HAP-1 (cell line): ENCODE measurements at regions not wholly inside any gene's neighbourhood (a gene's known extent, or its start where the extent isn't known, plus 50 kb on each side); places are given as distances from the start of the nearest gene placed in this dataset.

Experiments
- DNase-seq, 2 experiments: peaks; one replicate each; pipeline ENCODE4 v3.0.0-alpha.2; 2016 to 2020; ENCODE audit warnings: low spot score in 2 of 2
- H3K27me3 ChIP-seq: fragments of 250-450 bp; sonication (Bioruptor Pico); 2 replicates; pipeline ENCODE4 v1.5.1; 2020; ENCODE audit warnings: low read depth, mild to moderate bottlenecking, moderate library complexity
- H3K36me3 ChIP-seq: fragments of 250-450 bp; sonication (Bioruptor Pico); replicated peaks from 2 replicates; pipeline ENCODE4 v1.5.1; 2020; ENCODE audit warnings: mild to moderate bottlenecking
- H3K4me1 ChIP-seq: fragments of 250-450 bp; sonication (Bioruptor Pico); 2 replicates; pipeline ENCODE4 v1.5.1; 2020; ENCODE audit warnings: mild to moderate bottlenecking
- H3K4me3 ChIP-seq: fragments of 250-450 bp; sonication (Bioruptor Pico); 2 replicates; pipeline ENCODE4 v1.5.1; 2020; ENCODE audit warnings: mild to moderate bottlenecking, moderate library complexity
- H3K9me3 ChIP-seq: fragments of 250-450 bp; sonication (Bioruptor Pico); 2 replicates; pipeline ENCODE4 v1.5.1; 2020; ENCODE audit warnings: mild to moderate bottlenecking, moderate library complexity
- in situ Hi-C: fragments of 300-500 bp; cut with MboI; formaldehyde crosslinking; loops from 3 replicates; pipeline ENCODE4 v1.14.3; 2020; ENCODE audit warnings: low sequenced_read_pairs, inconsistent platforms, mixed read lengths

- in situ Hi-C loops: no loop called here
- Histone ChIP-seq H3K9me3 (no peaks in the 10 kb centered on the region), H3K27me3 (no peaks in the 10 kb centered on the region), H3K4me3 (no peak overlapping the region), H3K4me1 (no peaks in the 10 kb centered on the region), H3K36me3 (no peaks in the 10 kb centered on the region)
- DNase-seq: no peak
Measured at GRCh38 chr2:34985474-34985873, 1370.1 kb upstream of the CRIM1 start.

DNA sequence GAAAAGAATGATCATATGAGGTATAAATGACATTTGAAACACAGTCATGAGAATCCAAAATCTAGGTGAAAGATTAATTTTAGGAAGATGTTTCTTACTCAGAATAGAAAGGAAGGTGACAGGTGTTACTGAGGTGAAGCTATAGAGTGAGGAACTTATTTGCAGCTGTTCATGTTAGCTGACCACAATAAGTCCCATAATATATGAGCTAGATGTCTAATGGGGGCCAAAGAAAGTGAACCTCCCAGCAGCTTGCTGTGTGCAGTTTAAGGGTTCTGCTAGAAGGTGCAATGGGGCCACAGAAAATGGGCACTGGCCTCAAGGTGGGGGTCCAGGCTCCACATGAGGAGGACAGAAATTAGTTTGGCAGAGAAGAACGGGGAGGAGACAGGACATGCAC, 1374.9 kb upstream of the CRIM1 start:
- in situ Hi-C loops: no loop called here
- Histone ChIP-seq H3K9me3 (no peaks in the 10 kb centered on the region), H3K27me3 (no peaks in the 10 kb centered on the region), H3K4me3 (no peak overlapping the region), H3K4me1 (no peaks in the 10 kb centered on the region), H3K36me3 (no peaks in the 10 kb centered on the region)
- DNase-seq: no peak

GRCh38 chr2:34979148-34979547, 1376.4 kb upstream of the CRIM1 start:
- Histone ChIP-seq H3K4me3 (no peak overlapping the region), H3K36me3 (no peaks in the 10 kb centered on the region), H3K27me3 (no peaks in the 10 kb centered on the region), H3K4me1 (no peaks in the 10 kb centered on the region), H3K9me3 (no peaks in the 10 kb centered on the region)
- in situ Hi-C loops: no loop called here
- DNase-seq: no peak

DNA sequence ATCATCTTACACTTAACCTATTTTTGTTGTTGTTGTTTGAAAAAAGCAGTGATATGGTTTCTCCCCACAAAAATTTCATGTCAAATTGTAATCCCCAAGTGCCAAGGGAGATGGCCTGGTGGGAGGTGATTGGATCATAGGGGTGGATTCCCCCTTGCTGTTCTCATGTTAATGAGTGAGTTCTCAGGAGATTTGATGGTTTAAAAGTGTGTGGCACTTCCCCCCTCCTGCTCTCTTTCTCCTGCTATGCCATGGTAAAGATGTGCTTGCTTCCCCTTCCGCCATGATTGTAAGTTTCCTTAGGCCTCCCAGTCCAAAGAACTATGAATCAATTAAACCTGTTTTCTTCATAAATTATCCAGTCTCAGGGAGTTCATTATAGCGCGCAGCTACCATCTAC, 1362.7 kb upstream of the FAM98A start:
- no peaks in the 10 kb centered on the region for H3K27me3 ChIP-seq
- no peaks in the 10 kb centered on the region for H3K9me3 ChIP-seq
- no peaks in the 10 kb centered on the region for H3K4me1 ChIP-seq
- H3K36me3 ChIP-seq: no peaks in the 10 kb centered on the region
- in situ Hi-C loops: no loop called here
- no peak overlapping the region for H3K4me3 ChIP-seq
- DNase-seq: no peak

DNA sequence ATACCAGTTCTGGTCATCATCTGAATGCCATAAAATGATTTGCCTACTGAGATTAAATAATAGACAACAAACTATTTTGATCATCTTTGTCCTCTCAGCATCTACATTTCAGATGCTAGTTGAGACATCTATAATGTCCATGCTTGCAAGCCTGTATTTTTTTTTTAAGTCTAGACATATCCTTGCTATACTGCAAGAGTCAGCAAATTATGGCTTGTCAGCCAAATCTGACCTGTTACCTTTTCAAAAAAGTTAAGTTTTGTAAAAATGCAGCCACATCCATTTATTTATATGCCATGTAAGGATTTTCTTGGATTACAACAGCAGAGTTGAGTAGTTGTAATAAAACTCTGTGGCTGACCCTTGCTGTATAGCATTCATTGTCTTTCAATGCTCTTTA, 1355.7 kb upstream of the FAM98A start:
- in situ Hi-C loops: no loop called here

GRCh38 chr2:34950797-34951196, 1351.7 kb upstream of the FAM98A start:
- in situ Hi-C loops: no loop called here
- Histone ChIP-seq H3K4me3 (no peak overlapping the region), H3K36me3 (no peaks in the 10 kb centered on the region), H3K27me3 (no peaks in the 10 kb centered on the region), H3K9me3 (no peaks in the 10 kb centered on the region), H3K4me1 (no peaks in the 10 kb centered on the region)
- DNase-seq: no peak

More for the DNA sequence above, 1355.7 kb upstream of the FAM98A start:
- H3K9me3 ChIP-seq: no peaks in the 10 kb centered on the region
- no peaks in the 10 kb centered on the region for H3K27me3 ChIP-seq
- no peaks in the 10 kb centered on the region for H3K4me1 ChIP-seq
- H3K4me3 ChIP-seq: no peak overlapping the region
- no peak for DNase-seq
- H3K36me3 ChIP-seq: no peaks in the 10 kb centered on the region

DNA sequence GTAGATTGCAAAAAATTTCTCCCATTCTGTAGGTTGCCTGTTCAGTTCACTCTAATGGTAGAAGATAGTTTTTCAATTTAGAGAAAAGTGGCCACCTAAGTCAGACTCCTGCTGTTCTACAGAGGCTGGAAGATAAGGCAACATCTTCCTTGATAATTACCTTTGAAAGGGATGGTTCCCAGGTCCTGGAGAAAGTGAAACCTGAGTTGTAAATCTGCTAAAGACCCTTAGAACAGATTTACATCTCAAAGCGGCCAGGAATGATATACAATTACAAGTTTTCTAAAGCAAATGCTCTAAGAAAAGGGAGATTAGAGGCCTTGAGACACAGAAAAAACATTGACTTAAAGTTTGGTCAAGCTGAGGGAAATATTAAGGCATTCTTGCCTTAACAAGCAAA, 1350.2 kb upstream of the FAM98A start:
- in situ Hi-C loops: no loop called here
- H3K36me3 ChIP-seq: no peaks in the 10 kb centered on the region
- no peaks in the 10 kb centered on the region for H3K27me3 ChIP-seq
- no peaks in the 10 kb centered on the region for H3K4me1 ChIP-seq
- no peaks in the 10 kb centered on the region for H3K9me3 ChIP-seq
- H3K4me3 ChIP-seq: no peak overlapping the region
- no peak for DNase-seq

GRCh38 chr2:34936089-34936488, 1337.0 kb upstream of the FAM98A start:
- Histone ChIP-seq H3K9me3 (no peaks in the 10 kb centered on the region), H3K27me3 (no peaks in the 10 kb centered on the region), H3K4me1 (no peaks in the 10 kb centered on the region), H3K36me3 (no peaks in the 10 kb centered on the region), H3K4me3 (no peak overlapping the region)
- in situ Hi-C loops: no loop called here
- no peak for DNase-seq

DNA sequence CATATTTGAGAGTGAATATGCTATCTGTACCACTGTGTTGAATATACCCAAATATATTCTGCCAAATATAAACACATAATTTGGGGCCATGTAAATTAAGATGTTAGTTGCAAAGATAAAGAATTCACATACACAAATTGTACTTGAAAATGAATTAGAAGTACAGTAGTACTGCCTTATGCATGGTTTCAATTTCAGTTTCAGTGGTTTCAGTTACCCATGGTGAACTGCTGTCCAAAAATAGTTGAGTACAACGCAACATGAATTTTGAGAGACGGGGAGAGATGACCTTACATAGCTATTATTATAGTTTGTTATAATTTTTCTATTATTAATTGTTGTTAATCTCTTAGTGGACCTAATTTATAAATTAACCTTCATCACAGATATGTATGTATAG, 1313.0 kb upstream of the FAM98A start:
- no peaks in the 10 kb centered on the region for H3K36me3 ChIP-seq
- H3K9me3 ChIP-seq: no peaks in the 10 kb centered on the region
- H3K4me3 ChIP-seq: no peak overlapping the region
- DNase-seq: no peak
- H3K27me3 ChIP-seq: no peaks in the 10 kb centered on the region
- in situ Hi-C loops: no loop called here
- no peaks in the 10 kb centered on the region for H3K4me1 ChIP-seq

- no peak overlapping the region for H3K4me3 ChIP-seq
- no peaks in the 10 kb centered on the region for H3K36me3 ChIP-seq
- in situ Hi-C loops: no loop called here
- no peaks in the 10 kb centered on the region for H3K9me3 ChIP-seq
- H3K4me1 ChIP-seq: no peaks in the 10 kb centered on the region
- no peak for DNase-seq
- H3K27me3 ChIP-seq: no peaks in the 10 kb centered on the region
Measured at GRCh38 chr2:34909992-34910705, 1311.0 kb upstream of the FAM98A start.

GRCh38 chr2:34907812-34908211, 1308.7 kb upstream of the FAM98A start:
- no peaks in the 10 kb centered on the region for H3K36me3 ChIP-seq
- no peak overlapping the region for H3K4me3 ChIP-seq
- H3K27me3 ChIP-seq: no peaks in the 10 kb centered on the region
- no peaks in the 10 kb centered on the region for H3K4me1 ChIP-seq
- H3K9me3 ChIP-seq: no peaks in the 10 kb centered on the region
- no peak for DNase-seq
- in situ Hi-C loops: no loop called here

DNA sequence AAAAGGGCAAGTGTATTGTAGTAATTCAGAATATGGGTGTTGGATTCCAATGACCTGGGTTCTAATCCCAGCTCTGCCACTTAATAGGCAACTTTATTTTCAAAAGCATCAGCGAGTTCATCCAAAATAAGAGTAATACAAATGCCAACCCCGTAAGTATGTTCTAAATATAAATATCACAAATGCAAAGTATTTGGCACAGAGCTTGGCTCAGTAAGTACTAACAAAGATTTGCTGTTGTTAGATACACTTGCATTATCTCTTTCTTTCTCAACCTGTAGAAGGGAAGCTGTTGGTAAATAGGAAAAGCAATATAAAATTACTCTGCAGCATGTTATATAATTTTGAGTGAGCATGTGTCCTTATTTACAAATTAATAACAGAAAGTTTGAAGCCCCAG, 1302.6 kb upstream of the FAM98A start:
- no peaks in the 10 kb centered on the region for H3K27me3 ChIP-seq
- no peaks in the 10 kb centered on the region for H3K4me1 ChIP-seq
- no peaks in the 10 kb centered on the region for H3K9me3 ChIP-seq
- in situ Hi-C loops: no loop called here
- H3K36me3 ChIP-seq: no peaks in the 10 kb centered on the region
- no peak for DNase-seq
- no peak overlapping the region for H3K4me3 ChIP-seq

DNA sequence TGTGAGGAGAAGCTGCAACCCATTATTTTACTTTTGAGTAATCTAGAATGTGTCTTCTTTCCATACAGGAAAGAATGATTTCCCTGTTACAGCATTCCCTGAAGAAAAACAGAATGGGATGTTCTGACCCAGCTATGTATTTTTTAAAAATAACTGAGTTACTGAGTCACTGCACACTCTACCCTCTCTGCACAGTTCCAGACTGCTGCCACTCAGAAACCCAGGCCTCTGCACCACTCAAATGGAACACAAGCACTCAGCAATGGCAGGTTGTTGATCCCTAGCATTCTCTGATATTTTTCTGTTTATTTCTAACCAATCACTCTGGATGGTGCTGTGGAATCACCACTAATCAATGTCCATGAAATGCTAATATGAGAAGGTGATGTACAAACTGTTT, 1300.0 kb upstream of the FAM98A start:
- in situ Hi-C loops: no loop called here
- no peak for DNase-seq
- no peaks in the 10 kb centered on the region for H3K36me3 ChIP-seq
- H3K4me3 ChIP-seq: no peak overlapping the region
- H3K9me3 ChIP-seq: no peaks in the 10 kb centered on the region
- no peaks in the 10 kb centered on the region for H3K27me3 ChIP-seq
- no peaks in the 10 kb centered on the region for H3K4me1 ChIP-seq

DNA sequence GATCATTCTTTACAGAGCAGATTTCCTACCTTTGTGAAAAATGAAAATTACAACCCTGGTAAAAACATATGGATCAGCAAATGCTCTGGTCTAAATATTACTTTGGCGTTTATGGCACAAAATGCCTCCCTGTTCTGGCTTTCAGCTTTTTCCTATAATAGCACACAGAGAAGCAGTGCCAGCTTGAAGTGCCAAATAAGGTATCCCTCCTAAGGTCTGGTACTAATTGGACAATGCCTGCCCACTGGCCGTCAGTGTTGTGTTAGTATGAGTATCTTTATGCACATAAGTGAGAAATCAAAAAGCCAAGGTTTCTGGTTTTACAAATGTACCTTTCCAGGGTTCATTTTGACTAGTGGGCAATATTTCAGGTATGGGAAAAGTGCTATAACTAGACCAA, 1293.7 kb upstream of the FAM98A start:
- H3K4me1 ChIP-seq: no peaks in the 10 kb centered on the region
- no peaks in the 10 kb centered on the region for H3K36me3 ChIP-seq
- in situ Hi-C loops: no loop called here
- no peak for DNase-seq
- H3K9me3 ChIP-seq: no peaks in the 10 kb centered on the region
- H3K27me3 ChIP-seq: no peaks in the 10 kb centered on the region
- H3K4me3 ChIP-seq: no peak overlapping the region

DNA sequence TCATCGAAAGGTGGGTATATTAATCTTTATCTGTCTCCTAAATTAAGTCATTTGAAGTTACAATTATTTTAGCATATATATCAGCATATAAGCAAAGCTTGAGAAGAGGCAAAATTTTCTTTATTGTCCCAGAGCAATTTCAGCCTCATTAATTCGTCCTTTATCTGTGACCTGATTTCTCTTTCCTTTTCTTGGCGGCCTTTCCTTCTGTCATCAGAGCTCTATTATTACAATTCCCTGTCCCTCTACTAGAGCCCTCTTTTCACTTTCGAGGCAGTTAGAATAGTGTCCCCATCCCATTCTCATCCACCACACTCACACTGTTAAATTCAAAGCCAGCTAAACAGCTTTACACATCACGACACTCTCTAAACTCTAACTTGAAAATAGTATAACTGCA, 1293.2 kb upstream of the FAM98A start:
- in situ Hi-C loops: no loop called here
- H3K4me1 ChIP-seq: no peaks in the 10 kb centered on the region
- no peak overlapping the region for H3K4me3 ChIP-seq
- H3K27me3 ChIP-seq: no peaks in the 10 kb centered on the region
- H3K36me3 ChIP-seq: no peaks in the 10 kb centered on the region
- no peaks in the 10 kb centered on the region for H3K9me3 ChIP-seq
- no peak for DNase-seq
